Keratinocyte (primary cell): ENCODE measurements at regions not wholly inside any gene's neighbourhood (a gene's known extent, or its start where the extent isn't known, plus 50 kb on each side); places are given as distances from the start of the nearest gene placed in this dataset.

Source experiments
- DNase-seq: peaks from one replicate; pipeline ENCODE4 v3.0.0-alpha.2; 2011; ENCODE audit warnings: low read depth, missing footprints, low spot score
- FAIRE-seq: peaks from 2 replicates; lab custom pipeline; 2011; peaks lifted over from hg19 to GRCh38; lab: Jason Lieb, UNC
- H2AFZ ChIP-seq: 2 replicates; pipeline ENCODE4 v1.6.0; 2012; ENCODE audit warnings: low read length, control low read depth, inconsistent platforms; ENCODE audit not compliant: control insufficient read depth
- H3K27ac ChIP-seq: 2 replicates; pipeline ENCODE4 v1.5.1; 2011; ENCODE audit warnings: low read length; ENCODE audit not compliant: control insufficient read depth, insufficient read depth
- H3K27me3 ChIP-seq: 3 replicates; pipeline ENCODE4 v1.6.0; 2011; ENCODE audit warnings: low read length; ENCODE audit not compliant: control insufficient read depth, insufficient read depth; ENCODE audit errors: extremely low read depth
- H3K36me3 ChIP-seq, 2 experiments: 2 replicates in 1 of 2; 3 replicates in 1 of 2; pipeline ENCODE4 v1.5.1; 2011; ENCODE audit warnings: low read length in 2 of 2, mild to moderate bottlenecking in 1 of 2; ENCODE audit not compliant: control insufficient read depth in 2 of 2, insufficient read depth in 2 of 2; ENCODE audit errors: extremely low read depth in 1 of 2
- H3K4me1 ChIP-seq: 3 replicates; pipeline ENCODE4 v1.5.1; 2011; ENCODE audit warnings: low read length; ENCODE audit not compliant: control insufficient read depth, insufficient read depth; ENCODE audit errors: extremely low read depth
- H3K4me2 ChIP-seq: 3 replicates; pipeline ENCODE4 v1.6.0; 2011; ENCODE audit warnings: low read depth, low read length; ENCODE audit not compliant: control insufficient read depth, insufficient read depth; ENCODE audit errors: extremely low read depth
- H3K4me3 ChIP-seq, 3 experiments: fragments of 200-600 bp in 1 of 3; sonication (generic) in 1 of 3; 2 replicates in 2 of 3; 3 replicates in 1 of 3; pipeline ENCODE4 v1.5.1; 2011 to 2016; ENCODE audit warnings: low read length in 3 of 3, mild to moderate bottlenecking in 3 of 3, control low read depth in 2 of 3, inconsistent platforms in 1 of 3, low read depth in 1 of 3, mixed read lengths in 1 of 3, mixed run types in 1 of 3, moderate library complexity in 1 of 3; ENCODE audit not compliant: control insufficient read depth in 2 of 3, insufficient read depth in 2 of 3; ENCODE audit errors: extremely low read depth in 1 of 3
- H3K79me2 ChIP-seq: 2 replicates; pipeline ENCODE4 v1.6.0; 2012; ENCODE audit warnings: low read length; ENCODE audit not compliant: control insufficient read depth, insufficient read depth
- H3K9ac ChIP-seq: 3 replicates; pipeline ENCODE4 v1.6.0; 2011; ENCODE audit warnings: low read length; ENCODE audit not compliant: control insufficient read depth, insufficient read depth; ENCODE audit errors: extremely low read depth
- H3K9me1 ChIP-seq: 3 replicates; pipeline ENCODE4 v1.6.0; 2011; ENCODE audit warnings: low read length; ENCODE audit not compliant: control insufficient read depth, insufficient read depth; ENCODE audit errors: extremely low read depth
- H3K9me3 ChIP-seq: 2 replicates; pipeline ENCODE4 v1.5.1; 2012; ENCODE audit warnings: low read depth, low read length; ENCODE audit not compliant: control insufficient read depth
- H4K20me1 ChIP-seq: 3 replicates; pipeline ENCODE4 v1.6.0; 2011; ENCODE audit warnings: low read length; ENCODE audit not compliant: control insufficient read depth, insufficient read depth; ENCODE audit errors: extremely low read depth
- EZH2 ChIP-seq: IDR thresholded peaks from one replicate; pipeline ENCODE4 v1.6.1; 2012; ENCODE audit warnings: inconsistent platforms, mild to moderate bottlenecking, low read length, moderate library complexity
- dilution Hi-C: fragments of 300-500 bp; cut with MboI; formaldehyde crosslinking; loops from one replicate; pipeline ENCODE4 v1.7.0; 2020; ENCODE audit warnings: low sequenced_read_pairs; ENCODE audit not compliant: extremely low pct_ligation_motif_present
- TF ChIP-seq, protein P1 (sequence below), 3 experiments: IDR thresholded peaks in 1 of 3; conservative IDR thresholded peaks in 1 of 3; optimal IDR thresholded peaks in 1 of 3; 2 replicates in 2 of 3; 3 replicates in 1 of 3; pipeline versions ENCODE3 to v1.5.1; 2011; ENCODE audit warnings: low read length in 3 of 3, mild to moderate bottlenecking in 3 of 3, moderate library complexity in 2 of 3, control low read depth in 1 of 3, inconsistent platforms in 1 of 3; ENCODE audit not compliant: insufficient read depth in 2 of 3; ENCODE audit errors: extremely low read depth in 1 of 3

DNA sequence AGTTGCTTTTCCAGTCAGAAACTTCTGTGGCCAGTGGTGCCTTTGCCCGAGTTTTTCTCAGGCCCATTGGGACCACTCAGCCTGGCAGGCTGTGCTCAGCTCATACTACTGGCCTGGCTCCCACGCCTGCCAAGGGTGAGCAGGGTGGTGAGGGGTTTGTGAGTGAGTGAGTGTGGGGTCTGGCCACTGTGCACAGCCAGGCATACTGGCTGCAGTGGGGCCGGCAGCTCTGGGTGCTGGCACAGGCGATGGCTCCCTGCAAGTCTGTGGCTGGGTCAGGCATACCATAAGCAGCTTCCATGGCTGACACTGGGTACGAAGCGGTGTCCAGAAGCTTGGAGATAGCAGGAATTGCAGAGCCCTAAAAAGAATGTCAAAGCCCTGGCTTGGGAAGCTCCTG, 161.0 kb downstream of the SLITRK6 start:
- DNase-seq (no peak), FAIRE-seq (no peak)
- Histone ChIP-seq H3K9me1 (no peaks in the 10 kb centered on the region), H3K4me1 (no peaks in the 10 kb centered on the region), H3K9ac (no peak overlapping the region), H3K27me3 (no peaks in the 10 kb centered on the region), H3K27ac (no peak overlapping the region), H3K79me2 (no peaks in the 10 kb centered on the region), H3K36me3 (no peaks in the 10 kb centered on the region), H3K4me2 (no peak overlapping the region), H3K9me3 (no peaks in the 10 kb centered on the region), H2AFZ (no peak overlapping the region), H4K20me1 (no peaks in the 10 kb centered on the region), H3K4me3 (no peak overlapping the region)
- dilution Hi-C loops: no loop called here
- TF ChIP-seq, protein P1, sequence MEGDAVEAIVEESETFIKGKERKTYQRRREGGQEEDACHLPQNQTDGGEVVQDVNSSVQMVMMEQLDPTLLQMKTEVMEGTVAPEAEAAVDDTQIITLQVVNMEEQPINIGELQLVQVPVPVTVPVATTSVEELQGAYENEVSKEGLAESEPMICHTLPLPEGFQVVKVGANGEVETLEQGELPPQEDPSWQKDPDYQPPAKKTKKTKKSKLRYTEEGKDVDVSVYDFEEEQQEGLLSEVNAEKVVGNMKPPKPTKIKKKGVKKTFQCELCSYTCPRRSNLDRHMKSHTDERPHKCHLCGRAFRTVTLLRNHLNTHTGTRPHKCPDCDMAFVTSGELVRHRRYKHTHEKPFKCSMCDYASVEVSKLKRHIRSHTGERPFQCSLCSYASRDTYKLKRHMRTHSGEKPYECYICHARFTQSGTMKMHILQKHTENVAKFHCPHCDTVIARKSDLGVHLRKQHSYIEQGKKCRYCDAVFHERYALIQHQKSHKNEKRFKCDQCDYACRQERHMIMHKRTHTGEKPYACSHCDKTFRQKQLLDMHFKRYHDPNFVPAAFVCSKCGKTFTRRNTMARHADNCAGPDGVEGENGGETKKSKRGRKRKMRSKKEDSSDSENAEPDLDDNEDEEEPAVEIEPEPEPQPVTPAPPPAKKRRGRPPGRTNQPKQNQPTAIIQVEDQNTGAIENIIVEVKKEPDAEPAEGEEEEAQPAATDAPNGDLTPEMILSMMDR (optimal IDR thresholded peaks at IDR 0.05 in 1 of 3, IDR thresholded peaks at IDR 0.05 in 1 of 3, conservative IDR thresholded peaks at IDR 0.05 in 1 of 3; ENCODE audit: extremely low read depth in 1 of 3, insufficient read depth in 2 of 3, low read length in 3 of 3): no peak

DNA sequence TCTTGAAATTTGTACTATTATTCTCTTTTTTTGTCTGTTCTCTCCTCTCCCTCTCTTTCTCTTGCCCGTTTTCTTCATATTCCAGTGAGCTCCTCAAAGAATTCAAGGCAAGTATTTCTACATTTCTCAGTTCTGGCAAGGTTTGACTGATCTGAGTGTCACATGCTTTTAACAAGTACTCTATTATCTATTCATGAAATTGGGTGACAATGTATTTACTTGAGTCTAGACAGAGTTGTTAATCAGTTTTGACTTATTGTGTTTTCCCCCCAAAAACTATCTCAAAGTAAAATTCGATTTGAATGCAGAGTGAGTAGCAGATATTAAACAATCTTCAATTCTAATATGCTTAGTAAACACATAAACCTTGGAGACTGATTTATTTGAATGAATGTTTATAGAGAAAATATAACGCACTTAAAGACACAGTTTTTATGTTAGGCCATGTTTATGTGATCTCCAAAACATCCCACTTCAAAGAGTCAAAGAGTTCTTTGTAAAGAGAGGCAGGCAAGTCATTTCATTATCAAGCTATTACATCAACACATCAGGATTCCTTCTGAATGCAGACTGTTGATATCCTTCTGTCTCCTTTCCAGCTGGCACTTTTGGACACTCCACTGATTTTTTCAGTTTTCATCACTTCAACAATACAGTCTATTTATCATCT, 166.6 kb downstream of the SLITRK6 start:
- Histone ChIP-seq H2AFZ (no peak overlapping the region), H3K9me1 (no peaks in the 10 kb centered on the region)
- dilution Hi-C loops: no loop called here

More for the DNA sequence above, 166.6 kb downstream of the SLITRK6 start:
- no peaks in the 10 kb centered on the region for H3K79me2 ChIP-seq
- FAIRE-seq: no peak
- no peaks in the 10 kb centered on the region for H3K27me3 ChIP-seq
- no peak overlapping the region for H3K9ac ChIP-seq
- H3K4me2 ChIP-seq: no peak overlapping the region
- H3K9me3 ChIP-seq: no peaks in the 10 kb centered on the region
- H3K4me3 ChIP-seq: no peak overlapping the region
- no peak overlapping the region for H3K27ac ChIP-seq
- DNase-seq: no peak
- H4K20me1 ChIP-seq: no peaks in the 10 kb centered on the region
- TF ChIP-seq, protein P1 (optimal IDR thresholded peaks at IDR 0.05 in 1 of 3, IDR thresholded peaks at IDR 0.05 in 1 of 3, conservative IDR thresholded peaks at IDR 0.05 in 1 of 3; ENCODE audit: extremely low read depth in 1 of 3, insufficient read depth in 2 of 3, low read length in 3 of 3): no peak
- no peak for TF ChIP-seq EZH2
- H3K4me1 ChIP-seq: no peaks in the 10 kb centered on the region
- no peaks in the 10 kb centered on the region for H3K36me3 ChIP-seq
